H9 (cell line): ENCODE measurements at regions not wholly inside any gene's neighbourhood (a gene's known extent, or its start where the extent isn't known, plus 50 kb on each side); places are given as distances from the start of the nearest gene placed in this dataset.
A peak's percentile ranks its signal among the peaks of the same experiment; 100 is the strongest.

ENCODE experiments used
- DNase-seq: peaks from one replicate; pipeline ENCODE4 v3.0.0-alpha.2; 2017
- H2AFZ ChIP-seq: one replicate; pipeline ENCODE4 v1.6.1; 2013; ENCODE audit warnings: mild to moderate bottlenecking, low read length, control low read depth, moderate library complexity
- H2AK5ac ChIP-seq: 2 replicates; pipeline ENCODE4 v1.6.1; 2013; ENCODE audit warnings: low read length, control low read depth, mixed read lengths; ENCODE audit not compliant: insufficient read length
- H2BK120ac ChIP-seq: one replicate; pipeline ENCODE4 v1.6.1; 2013; ENCODE audit warnings: low read depth, mild to moderate bottlenecking, low read length, control low read depth, inconsistent platforms; ENCODE audit not compliant: poor library complexity, severe bottlenecking
- H2BK12ac ChIP-seq: 2 replicates; pipeline ENCODE4 v1.6.1; 2013; ENCODE audit warnings: low read length, control low read depth, mixed read lengths, low read depth; ENCODE audit not compliant: insufficient read length
- H2BK15ac ChIP-seq: 2 replicates; pipeline ENCODE4 v1.6.1; 2013; ENCODE audit warnings: low read depth, low read length, control low read depth
- H2BK20ac ChIP-seq: one replicate; pipeline ENCODE4 v1.6.1; 2013; ENCODE audit warnings: low read depth, mild to moderate bottlenecking, low read length, control low read depth, inconsistent platforms; ENCODE audit not compliant: poor library complexity, severe bottlenecking
- H2BK5ac ChIP-seq: 2 replicates; pipeline ENCODE4 v1.6.1; 2013; ENCODE audit warnings: low read length, control low read depth, mixed read lengths; ENCODE audit not compliant: insufficient read length
- H3K14ac ChIP-seq: 2 replicates; pipeline ENCODE4 v1.6.1; 2013; ENCODE audit warnings: low read length, control low read depth; ENCODE audit not compliant: insufficient read depth
- H3K18ac ChIP-seq: 2 replicates; pipeline ENCODE4 v1.6.1; 2013; ENCODE audit warnings: low read depth, mild to moderate bottlenecking, mixed read lengths, low read length, control low read depth; ENCODE audit not compliant: insufficient read length
- H3K23ac ChIP-seq: 2 replicates; pipeline ENCODE4 v1.6.1; 2013; ENCODE audit warnings: low read length, control low read depth, mixed read lengths, low read depth; ENCODE audit not compliant: insufficient read length
- H3K23me2 ChIP-seq: 2 replicates; pipeline ENCODE4 v1.6.1; 2013; ENCODE audit warnings: low read depth, mild to moderate bottlenecking, mixed read lengths, low read length, control low read depth; ENCODE audit not compliant: insufficient read length, poor library complexity, severe bottlenecking
- H3K27ac ChIP-seq: 2 replicates; pipeline ENCODE4 v1.5.1; 2013; ENCODE audit warnings: low read length, control low read depth, mixed read lengths, low read depth; ENCODE audit not compliant: insufficient read length
- H3K27me3 ChIP-seq: 2 replicates; pipeline ENCODE4 v1.6.1; 2013; ENCODE audit warnings: low read length, control low read depth, inconsistent platforms; ENCODE audit not compliant: insufficient read depth
- H3K4ac ChIP-seq: 2 replicates; pipeline ENCODE4 v1.6.1; 2013; ENCODE audit warnings: low read depth, mild to moderate bottlenecking, control low read depth, inconsistent platforms, low read length, moderate library complexity
- H3K4me1 ChIP-seq: 2 replicates; pipeline ENCODE4 v1.6.1; 2013; ENCODE audit warnings: low read length, control low read depth, inconsistent platforms; ENCODE audit not compliant: insufficient read depth
- H3K4me2 ChIP-seq: 2 replicates; pipeline ENCODE4 v1.6.1; 2013; ENCODE audit warnings: low read length, control low read depth, mixed read lengths; ENCODE audit not compliant: insufficient read length, insufficient read depth
- H3K56ac ChIP-seq: 2 replicates; pipeline ENCODE4 v1.6.1; 2013; ENCODE audit warnings: low read depth, mild to moderate bottlenecking, mixed read lengths, low read length, control low read depth; ENCODE audit not compliant: insufficient read length
- H3K79me1 ChIP-seq: 2 replicates; pipeline ENCODE4 v1.6.1; 2013; ENCODE audit warnings: low read depth, mild to moderate bottlenecking, moderate library complexity, low read length, control low read depth, inconsistent platforms; ENCODE audit not compliant: insufficient read depth, poor library complexity, severe bottlenecking
- H3K79me2 ChIP-seq: 2 replicates; pipeline ENCODE4 v1.6.1; 2013; ENCODE audit warnings: low read length, control low read depth, inconsistent platforms; ENCODE audit not compliant: insufficient read depth
- H3K9ac ChIP-seq: 2 replicates; pipeline ENCODE4 v1.6.1; 2013; ENCODE audit warnings: low read length, control low read depth, mixed read lengths; ENCODE audit not compliant: insufficient read length; ENCODE audit errors: extremely low read depth
- H3K9me3 ChIP-seq: one replicate; pipeline ENCODE4 v1.6.1; 2013; ENCODE audit warnings: low read depth, low read length, inconsistent platforms; ENCODE audit not compliant: control insufficient read depth
- H3T11ph ChIP-seq: one replicate; pipeline ENCODE4 v1.6.1; 2013; ENCODE audit warnings: mild to moderate bottlenecking, low read length, control low read depth, inconsistent platforms
- H4K20me1 ChIP-seq: one replicate; pipeline ENCODE4 v1.6.1; 2013; ENCODE audit not compliant: control insufficient read depth, insufficient read length, insufficient read depth
- H4K5ac ChIP-seq: 2 replicates; pipeline ENCODE4 v1.6.1; 2013; ENCODE audit warnings: low read depth, mild to moderate bottlenecking, mixed read lengths, low read length, control low read depth; ENCODE audit not compliant: insufficient read length
- H4K8ac ChIP-seq: replicated peaks from 2 replicates; pipeline ENCODE4 v1.6.1; 2013; ENCODE audit warnings: low read length, control low read depth, mixed read lengths, low read depth; ENCODE audit not compliant: insufficient read length
- H4K91ac ChIP-seq: 2 replicates; pipeline ENCODE4 v1.6.1; 2013; ENCODE audit warnings: low read depth, mild to moderate bottlenecking, moderate library complexity, mixed read lengths, low read length, control low read depth; ENCODE audit not compliant: insufficient read length
- H3K27ac Mint-ChIP-seq, 3 experiments: 2 replicates in 2 of 3; 3 replicates in 1 of 3; pipeline ENCODE4 v1.8.0; 2020 to 2021; ENCODE audit warnings: mixed read lengths in 3 of 3, mild to moderate bottlenecking in 1 of 3, moderate library complexity in 1 of 3
- H3K27me3 Mint-ChIP-seq: 2 replicates; pipeline ENCODE4 v1.8.0; 2021; ENCODE audit warnings: low read depth, mild to moderate bottlenecking, moderate library complexity, mixed read lengths
- H3K36me3 Mint-ChIP-seq, 3 experiments: 2 replicates in 2 of 3; 3 replicates in 1 of 3; pipeline ENCODE4 v1.8.0; 2020 to 2021; ENCODE audit warnings: low read depth in 3 of 3, mixed read lengths in 3 of 3; ENCODE audit not compliant: insufficient read depth in 1 of 3
- H3K4me1 Mint-ChIP-seq, 2 experiments: 2 replicates each; pipeline ENCODE4 v1.8.0; 2020; ENCODE audit warnings: mixed read lengths in 2 of 2
- H3K4me3 Mint-ChIP-seq, 2 experiments: 2 replicates in 1 of 2; 3 replicates in 1 of 2; pipeline ENCODE4 v1.8.0; 2020 to 2021; ENCODE audit warnings: mild to moderate bottlenecking in 2 of 2, mixed read lengths in 2 of 2, moderate library complexity in 1 of 2
- H3K9me3 Mint-ChIP-seq, 2 experiments: 2 replicates in 1 of 2; 3 replicates in 1 of 2; pipeline ENCODE4 v1.8.0; 2020; ENCODE audit warnings: mild to moderate bottlenecking in 2 of 2, mixed read lengths in 2 of 2, moderate library complexity in 1 of 2
- CTCF ChIP-seq: fragments of 200-600 bp; sonication (generic); conservative IDR thresholded peaks from 3 replicates; pipeline ENCODE4 v1.8.0; 2021; ENCODE audit warnings: antibody characterized with exemption, mild to moderate bottlenecking
- whole genome bisulfite sequencing: extraction: QIAGEN DNeasy Blood & Tissue Kit; methylation state at CpG from one replicate; pipeline ENCODE4 v1.1.7; 2013; ENCODE audit warnings: missing lambda C conversion rate, low lambda C conversion rate, mixed read lengths; ENCODE audit not compliant: insufficient read length; ENCODE audit errors: extremely low coverage; 5-methylcytosine and 5-hydroxymethylcytosine counted together

DNA sequence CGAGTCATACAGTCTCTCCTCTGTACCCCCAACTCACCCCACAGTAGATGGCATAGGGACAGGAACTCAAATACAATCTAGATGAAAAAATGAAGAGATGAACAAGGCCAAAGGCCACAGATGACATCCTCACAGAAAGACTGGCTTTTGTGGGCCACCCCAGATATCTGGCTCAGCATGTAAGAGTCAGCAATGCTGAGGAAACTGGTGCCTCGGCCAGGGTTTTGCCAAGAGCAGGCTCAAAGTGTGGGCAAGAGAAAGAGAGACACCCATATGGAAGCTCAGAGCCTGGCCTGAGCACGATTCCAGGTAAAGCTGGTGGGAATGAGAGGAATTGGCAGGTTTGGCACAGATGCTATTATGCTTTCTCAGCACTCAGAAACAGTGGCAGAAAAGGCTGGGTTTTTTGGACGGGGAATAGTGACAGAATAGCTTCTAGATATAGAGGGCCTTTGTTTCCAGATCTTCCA lies 460.6 kb downstream of the FOXO1 start:
- H3K18ac ChIP-seq, result no peak overlapping the region
- no peak overlapping the region for H2BK12ac ChIP-seq
- no peak for DNase-seq
- no peaks in the 10 kb centered on the region for H3K23me2 ChIP-seq
- WGBS, result no CpG with 5 or more reads among the region's 4 CpGs
- H3K36me3 Mint-ChIP-seq, result no peaks in the 10 kb centered on the region
- H4K91ac ChIP-seq, result no peak overlapping the region
- peak overlapping the region in 1 of 3 experiments; percentile 29; a peak in 1 of 7 replicates for H3K27ac Mint-ChIP-seq
- H3K4ac ChIP-seq, result no peak overlapping the region
- no peaks in the 10 kb centered on the region for H3K9me3 ChIP-seq
- H2BK15ac ChIP-seq, result no peak overlapping the region
- no peaks in the 10 kb centered on the region for H4K20me1 ChIP-seq
- H3K79me1 ChIP-seq, result no peaks in the 10 kb centered on the region
- no peaks in the 10 kb centered on the region for H3K4me1 ChIP-seq
- no peaks in the 10 kb centered on the region for H3K27me3 ChIP-seq
- H3K23ac ChIP-seq, result no peak overlapping the region
- no peak overlapping the region for H3K4me3 Mint-ChIP-seq
- H3K14ac ChIP-seq, result no peak overlapping the region
- TF ChIP-seq CTCF, result no peak
- no peaks in the 10 kb centered on the region for H3K79me2 ChIP-seq
- no peaks in the 10 kb centered on the region for H3K27me3 Mint-ChIP-seq
- no peak overlapping the region for H3K56ac ChIP-seq
- H3K9ac ChIP-seq, result no peak overlapping the region
- H3K9me3 Mint-ChIP-seq, result peaks cover 0 to 4% of the 10 kb centered on the region in 2 experiments; a peak in 1 of 5 replicates
- no peaks in the 10 kb centered on the region for H3K4me1 Mint-ChIP-seq
- no peak overlapping the region for H3T11ph ChIP-seq
- H3K4me2 ChIP-seq, result no peak overlapping the region
- no peak overlapping the region for H2BK5ac ChIP-seq
- no peak overlapping the region for H3K27ac ChIP-seq
- H2AK5ac ChIP-seq, result no peak overlapping the region
- no peak overlapping the region for H2BK20ac ChIP-seq
- no peak overlapping the region for H2AFZ ChIP-seq
- no peak overlapping the region for H4K5ac ChIP-seq
- H4K8ac ChIP-seq, result no peak overlapping the region
- H2BK120ac ChIP-seq, result no peak overlapping the region
